AG10803 (cell line): ENCODE measurements at regions not wholly inside any gene's neighbourhood (a gene's known extent, or its start where the extent isn't known, plus 50 kb on each side); places are given as distances from the start of the nearest gene placed in this dataset.

ENCODE experiments used
- DNase-seq: peaks from one replicate; pipeline ENCODE4 v3.0.0; 2010; ENCODE audit warnings: low read depth
- H3K4me3 ChIP-seq: 2 replicates; pipeline ENCODE4 v1.5.1; 2011; ENCODE audit warnings: mild to moderate bottlenecking, low read length, control low read depth
- CTCF ChIP-seq: conservative IDR thresholded peaks from 2 replicates; pipeline ENCODE4 v1.5.1; 2011; ENCODE audit warnings: mild to moderate bottlenecking, low read length, control low read depth, inconsistent platforms

GRCh38 chr1:94694226-94694915, 125.8 kb upstream of the SLC44A3 start:
- no peak overlapping the region for H3K4me3 ChIP-seq
- DNase-seq = no peak
- no peak for TF ChIP-seq CTCF

- no peak overlapping the region for H3K4me3 ChIP-seq
- no peak for TF ChIP-seq CTCF
- DNase-seq = no peak
Measured at GRCh38 chr1:94693435-94693834, 126.7 kb upstream of the SLC44A3 start.

- H3K4me3 ChIP-seq = no peak overlapping the region
- no peak for TF ChIP-seq CTCF
- no peak for DNase-seq
Measured at GRCh38 chr1:94693029-94693428, 127.1 kb upstream of the SLC44A3 start.

- TF ChIP-seq CTCF = no peak
- no peak for DNase-seq
- no peak overlapping the region for H3K4me3 ChIP-seq
Measured at GRCh38 chr1:94688646-94689045, 131.5 kb upstream of the SLC44A3 start.

- DNase-seq = peak; percentile 37
- TF ChIP-seq CTCF = no peak
- no peak overlapping the region for H3K4me3 ChIP-seq
Measured at GRCh38 chr1:94686882-94687281, 133.3 kb upstream of the SLC44A3 start.

- H3K4me3 ChIP-seq = no peak overlapping the region
- DNase-seq = no peak
- TF ChIP-seq CTCF = no peak
Measured at GRCh38 chr1:94684690-94685250, 135.4 kb upstream of the SLC44A3 start.

GRCh38 chr1:94683886-94684285, 136.3 kb upstream of the SLC44A3 start:
- no peak for DNase-seq
- no peak overlapping the region for H3K4me3 ChIP-seq
- TF ChIP-seq CTCF = no peak
